ENCODE measurements at regions not wholly inside any gene's neighbourhood (a gene's known extent, or its start where the extent isn't known, plus 50 kb on each side); places are given as distances from the start of the nearest gene placed in this dataset.

DNA sequence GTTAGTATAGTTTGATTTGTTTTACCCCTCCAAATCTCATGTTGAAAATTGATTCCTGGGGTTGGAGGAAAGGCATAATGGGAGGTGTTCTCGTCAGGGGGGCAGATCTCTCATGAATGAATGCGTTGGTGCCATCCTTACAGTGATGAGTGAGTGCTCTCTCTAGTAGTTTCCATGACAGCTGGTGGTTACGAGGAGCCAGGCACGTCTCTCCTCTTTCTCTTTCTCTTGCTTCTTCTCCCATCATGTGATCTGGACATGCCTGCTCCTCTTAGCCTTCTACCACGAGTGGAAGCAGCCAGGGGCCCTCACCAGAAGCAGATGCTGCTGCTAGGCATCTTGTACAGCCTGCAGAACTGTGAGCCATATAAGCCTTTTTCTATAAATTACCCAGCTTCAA lies 454.1 kb downstream of the EFNA5 start:
- no peak for DNase-seq (ENCODE audit: low spot score)

DNA sequence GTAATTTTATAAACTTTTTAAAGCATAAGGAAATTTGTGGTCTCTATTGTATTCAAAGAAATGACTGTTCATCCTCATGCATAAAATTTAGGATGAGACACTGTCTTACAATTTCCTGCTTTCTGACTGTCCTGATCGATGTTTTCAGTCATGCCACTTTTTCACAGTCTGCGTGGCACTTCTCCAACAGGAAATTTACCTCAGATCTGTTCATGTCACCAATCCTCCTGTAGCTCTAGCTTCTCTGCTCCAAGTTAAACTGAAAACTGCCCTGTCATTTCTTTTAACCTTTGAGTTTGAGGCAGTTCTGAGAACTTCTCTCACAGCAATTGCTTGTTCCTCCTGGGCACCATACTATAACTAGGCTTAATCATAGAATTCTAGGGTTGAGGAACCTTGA lies 455.1 kb downstream of the EFNA5 start:
- DNase-seq (ENCODE audit: low spot score), result peak; percentile 20

DNA sequence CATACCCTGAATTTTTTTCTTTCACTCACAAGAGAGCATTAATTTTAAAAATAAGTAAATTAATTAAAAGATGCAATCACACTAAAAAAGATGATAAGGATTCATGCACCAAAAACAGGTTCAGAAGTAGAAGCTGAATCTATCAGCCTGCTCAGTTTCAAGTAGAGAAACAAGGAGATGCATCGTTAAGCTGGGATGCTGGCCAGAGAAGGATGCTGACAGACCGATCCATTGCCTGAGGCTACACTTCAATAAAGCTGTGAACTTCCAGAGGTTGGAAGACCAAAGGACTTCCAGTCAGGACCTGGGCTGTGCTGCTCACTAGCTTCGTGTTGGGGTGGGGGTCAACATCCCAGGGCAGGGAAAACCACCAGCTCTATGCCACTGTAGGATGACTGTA lies 457.7 kb downstream of the EFNA5 start:
- no peak for DNase-seq (ENCODE audit: low spot score)

DNA sequence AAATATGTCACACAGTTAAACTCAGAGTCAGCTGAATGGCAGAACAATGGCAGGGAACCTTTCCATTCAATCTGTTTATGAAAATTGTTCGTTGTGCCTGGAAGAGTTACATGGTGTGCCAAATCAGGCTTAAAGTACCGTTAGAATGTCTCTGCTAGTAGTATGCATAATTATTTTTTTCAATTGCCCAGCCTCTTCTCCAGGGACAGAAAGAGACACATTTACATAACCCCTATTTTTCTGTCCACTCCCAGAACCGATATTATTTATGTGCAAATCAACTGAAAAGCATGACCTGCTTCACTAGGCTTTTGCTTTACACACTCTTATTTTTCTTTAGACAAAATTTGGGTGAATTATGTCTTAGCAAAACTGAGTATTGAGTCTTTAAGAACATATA lies 459.1 kb downstream of the EFNA5 start:
- DNase-seq (ENCODE audit: low spot score), result no peak

DNA sequence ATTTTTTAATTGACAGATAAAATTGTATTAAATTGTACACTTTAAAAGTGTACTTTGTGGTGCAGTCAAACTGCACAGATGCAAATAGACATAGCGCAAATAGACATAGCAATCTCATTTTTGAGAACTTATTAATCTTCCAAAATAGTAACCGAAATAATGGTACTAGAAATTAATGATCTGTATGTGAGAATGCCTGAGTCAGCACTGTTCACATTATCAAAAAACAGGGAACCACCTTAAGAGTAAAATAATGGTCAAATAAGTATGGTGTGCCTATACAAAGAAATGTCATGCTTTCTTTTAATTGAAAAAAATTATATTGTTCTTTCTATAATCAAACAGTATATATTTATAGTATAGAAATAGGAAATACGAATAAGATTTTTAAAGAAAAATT lies 461.9 kb downstream of the EFNA5 start:
- no peak for DNase-seq (ENCODE audit: low spot score)

DNA sequence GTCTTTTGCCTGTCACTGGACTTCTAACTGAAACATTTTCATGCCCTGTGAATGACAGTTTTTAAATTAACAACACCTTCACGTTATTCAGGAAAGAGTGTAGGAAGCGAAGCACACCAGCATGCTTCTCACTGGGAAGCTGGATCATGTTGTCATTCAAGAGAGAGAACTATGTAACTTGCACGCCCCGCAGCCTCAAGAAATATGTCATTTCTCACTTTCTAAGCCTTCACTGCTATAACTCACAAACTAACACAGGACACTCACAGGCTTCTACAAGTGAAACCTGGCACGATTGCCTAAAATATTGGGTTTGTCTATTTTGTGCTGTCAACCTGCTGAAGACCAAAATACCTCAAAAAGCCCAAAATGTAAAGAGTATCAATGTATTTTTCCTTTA lies 466.3 kb downstream of the EFNA5 start:
- DNase-seq (ENCODE audit: low spot score), result no peak

DNA sequence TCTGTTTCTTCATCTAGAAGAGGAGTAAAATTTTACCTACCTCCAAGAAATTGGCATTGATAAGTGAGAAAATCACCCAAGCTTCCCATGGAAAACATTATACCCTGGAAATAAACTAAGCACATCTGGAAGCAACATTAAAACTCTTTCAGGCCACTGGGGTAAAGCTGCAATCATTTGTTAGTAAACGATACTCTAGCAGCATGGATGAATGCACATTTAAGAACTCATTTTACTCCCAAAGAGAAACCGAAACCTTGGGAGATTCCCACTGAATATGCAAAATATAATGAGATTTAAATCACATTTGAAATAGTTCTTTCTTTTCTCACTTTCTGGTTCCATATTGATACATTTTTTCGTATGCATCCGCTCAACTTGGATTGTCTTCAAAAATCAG lies 467.5 kb downstream of the EFNA5 start:
- DNase-seq (ENCODE audit: low spot score), result no peak

DNA sequence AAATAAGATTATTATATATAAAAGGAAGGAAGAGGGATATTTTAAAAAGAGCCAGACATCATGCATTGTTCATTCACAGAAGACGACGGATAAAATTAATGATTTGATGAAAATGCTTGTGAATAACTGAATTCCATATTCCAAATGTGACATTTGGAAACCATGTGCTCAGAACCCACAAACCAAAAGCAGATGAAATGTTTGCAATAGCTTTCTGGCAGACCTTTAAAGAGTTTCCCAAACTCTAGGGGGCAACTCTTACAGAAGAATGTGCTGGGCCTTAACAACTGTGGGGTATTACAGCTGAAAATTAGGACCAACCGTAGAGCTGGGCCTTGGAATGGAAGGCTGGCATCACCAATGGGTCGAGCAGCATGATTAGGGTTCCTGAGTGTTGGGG lies 471.0 kb downstream of the EFNA5 start:
- no peak for DNase-seq (ENCODE audit: low spot score)

DNA sequence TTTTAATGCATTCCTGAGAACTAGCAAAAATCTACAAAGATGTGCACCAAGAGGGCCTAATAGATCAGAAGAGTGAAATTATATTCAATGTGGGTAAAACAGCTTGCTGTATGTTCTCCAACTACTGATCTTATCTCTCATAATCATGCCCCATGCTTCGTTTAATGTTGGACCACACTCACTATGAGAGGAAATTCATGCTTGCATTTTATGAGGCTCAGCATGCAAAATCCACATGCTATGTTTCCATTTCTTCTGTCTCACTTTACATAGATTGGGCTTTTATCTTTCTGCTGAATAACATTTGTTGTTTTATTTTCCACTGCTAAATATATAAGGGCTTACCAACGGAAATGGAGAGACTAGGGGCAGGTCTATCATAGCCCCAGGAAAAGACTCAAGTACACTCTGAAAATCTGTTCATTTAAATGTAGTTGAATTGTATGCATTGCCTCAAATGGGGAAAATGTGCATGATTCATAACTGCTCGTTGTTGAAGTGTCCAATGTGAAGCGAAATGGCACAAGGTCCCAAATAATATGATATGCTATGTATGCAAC lies 474.2 kb downstream of the EFNA5 start:
- no peak for DNase-seq (ENCODE audit: low spot score)

DNA sequence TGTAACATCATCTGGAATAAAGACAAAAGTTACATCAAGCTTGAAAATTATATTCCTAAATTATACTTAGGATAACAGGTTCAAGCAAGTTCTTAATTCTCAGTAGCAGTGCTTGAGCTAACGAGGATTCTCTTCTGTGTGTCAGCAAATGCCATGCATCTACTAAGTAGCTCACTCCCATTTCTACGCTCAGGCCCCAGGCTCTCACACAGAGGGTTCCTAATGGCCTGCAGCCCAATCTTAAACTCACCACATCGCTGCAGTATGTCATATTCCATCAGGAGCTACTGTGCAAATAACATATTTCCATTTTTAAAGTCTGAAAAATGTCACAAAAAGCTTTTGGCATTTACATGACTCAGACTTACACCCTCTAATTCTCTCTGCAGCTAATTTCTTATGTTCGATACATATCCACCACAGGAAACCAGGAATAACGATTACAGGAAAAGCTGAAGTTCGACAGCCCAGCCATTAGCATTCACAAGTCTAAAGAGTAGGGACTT lies 474.8 kb downstream of the EFNA5 start:
- no peak for DNase-seq (ENCODE audit: low spot score)

DNA sequence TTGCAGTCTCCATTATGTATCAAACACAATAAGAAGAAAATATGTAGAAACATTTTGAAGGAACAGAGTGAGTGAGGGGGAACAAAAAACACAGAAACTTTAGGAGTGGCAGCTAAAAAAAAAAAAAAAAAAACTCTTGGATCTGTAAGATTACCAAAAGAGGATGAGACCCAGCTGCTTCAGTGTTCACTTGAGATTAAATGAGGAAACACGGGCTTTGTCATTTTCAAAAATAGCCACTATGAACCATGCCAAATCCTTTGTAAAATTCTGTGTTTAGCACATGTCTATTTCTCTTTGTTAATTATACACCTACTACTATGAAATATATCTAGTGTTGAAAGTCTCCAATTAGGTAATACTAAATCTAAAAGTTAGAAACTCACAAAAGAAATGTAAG lies 485.9 kb downstream of the EFNA5 start:
- DNase-seq (ENCODE audit: low spot score), result no peak

DNA sequence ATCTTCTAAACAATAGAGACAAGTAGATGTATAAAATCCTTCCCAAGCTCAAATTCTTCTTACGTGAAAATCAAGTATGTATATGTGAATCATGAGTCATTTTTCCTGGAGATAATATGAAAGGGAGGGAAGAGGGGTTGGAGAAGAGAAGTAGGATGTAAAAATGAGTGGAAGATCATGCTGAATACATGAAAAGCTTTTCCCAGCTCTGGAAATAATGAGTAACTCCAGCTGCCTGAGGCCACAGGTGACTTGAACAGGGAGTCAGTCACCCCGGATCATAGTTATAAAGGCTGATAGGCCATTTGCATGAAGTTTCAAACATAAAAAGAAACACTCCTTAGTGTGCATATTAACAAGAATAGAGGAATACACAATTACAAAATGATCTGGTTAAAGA lies 486.7 kb downstream of the EFNA5 start:
- no peak for DNase-seq (ENCODE audit: low spot score)

DNA sequence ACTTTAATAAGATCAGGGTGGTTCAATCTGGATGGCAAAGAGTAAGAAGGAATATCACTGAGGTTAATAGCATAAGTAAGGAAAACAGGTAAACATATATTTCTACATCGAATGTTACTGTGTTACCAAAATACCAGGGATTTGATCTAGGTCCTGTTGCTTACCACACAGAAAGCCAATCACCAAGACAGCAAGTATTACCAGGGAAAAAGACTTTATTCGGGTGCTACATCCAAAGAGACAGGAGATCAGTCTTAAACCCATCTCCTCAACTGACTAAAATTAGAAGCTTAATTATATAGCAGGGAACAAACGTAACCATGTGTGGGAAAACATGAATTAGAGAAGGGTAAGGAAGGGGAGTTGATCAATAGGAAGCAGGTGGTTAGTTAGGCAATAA lies 500.1 kb downstream of the EFNA5 start:
- DNase-seq (ENCODE audit: low spot score), result no peak

DNA sequence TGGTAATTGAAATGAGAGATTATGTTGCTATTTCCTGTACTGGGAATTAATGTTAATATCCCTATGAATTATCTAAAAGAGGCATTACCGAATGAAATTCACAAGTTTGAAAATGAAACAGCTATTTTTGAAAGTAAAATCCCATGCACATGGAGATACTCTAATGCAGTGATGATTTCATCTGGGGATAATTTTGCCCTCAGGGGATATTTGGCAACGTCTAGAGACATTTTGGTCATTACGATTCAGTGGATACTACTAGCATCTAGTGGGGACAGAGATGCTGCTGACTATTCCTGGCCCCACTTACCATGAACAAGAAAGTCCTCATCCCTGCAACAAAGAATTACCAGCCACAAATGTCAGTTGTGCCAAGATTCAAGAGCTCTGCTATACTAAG lies 500.9 kb downstream of the EFNA5 start:
- DNase-seq (ENCODE audit: low spot score), result no peak

DNA sequence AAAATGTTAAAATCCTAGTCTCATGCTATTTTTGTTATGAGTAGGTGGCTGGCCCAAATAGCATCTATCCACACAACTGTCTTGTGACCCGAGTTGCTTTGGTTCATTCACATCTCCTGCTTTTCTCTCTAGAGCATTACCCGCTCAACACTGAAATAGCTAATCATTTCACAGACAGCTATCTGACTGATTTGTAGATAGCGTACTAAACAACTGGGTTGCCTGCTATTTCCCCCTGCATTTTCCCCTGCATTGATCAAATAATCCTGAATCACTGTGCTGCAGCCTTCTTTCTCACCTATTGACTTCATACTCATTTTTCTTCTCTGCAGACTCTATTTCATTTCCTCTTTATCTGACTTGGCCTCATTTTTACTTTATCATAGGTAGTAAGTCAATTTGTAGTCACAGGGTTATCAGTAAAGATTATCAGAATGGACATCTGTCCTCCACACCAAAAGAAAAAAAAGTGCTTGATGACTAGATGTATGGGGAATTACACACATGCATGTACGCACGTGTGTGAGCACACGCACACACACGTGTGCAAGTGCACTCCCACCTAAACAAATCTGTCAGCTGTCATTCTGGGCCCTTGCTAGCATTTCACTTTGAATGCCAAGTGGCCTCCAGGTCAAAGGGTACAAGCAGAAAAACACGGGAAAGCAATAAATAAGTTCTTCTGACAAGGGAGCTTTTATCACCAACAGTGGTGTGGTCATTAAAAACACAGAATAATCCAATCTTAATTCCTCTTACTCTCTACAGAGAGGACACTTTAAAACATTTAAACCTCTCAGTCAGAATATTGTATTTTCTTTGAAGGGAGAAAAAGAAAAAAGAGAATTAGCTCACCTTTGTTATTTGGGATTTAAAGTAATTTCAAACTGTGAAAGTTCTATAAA lies 501.6 kb downstream of the EFNA5 start:
- no peak for DNase-seq (ENCODE audit: low spot score)

DNA sequence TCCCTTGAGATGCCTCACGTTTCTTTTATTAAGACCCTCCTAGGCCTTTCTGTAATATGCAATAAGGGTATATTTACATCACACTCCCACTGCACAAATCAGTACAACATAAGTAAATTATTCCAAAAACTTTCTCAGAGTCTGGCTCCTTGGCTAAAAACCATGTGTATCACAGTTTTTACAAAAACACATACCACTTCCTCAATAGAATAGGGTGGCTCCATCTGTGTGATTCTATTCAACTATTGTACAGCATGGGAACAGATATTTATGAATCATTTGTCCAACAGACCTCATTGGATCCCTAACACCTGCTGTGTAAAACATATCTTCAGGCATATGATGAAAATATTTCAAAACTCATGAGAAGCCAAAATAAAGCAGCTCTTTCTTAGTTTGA lies 502.7 kb downstream of the EFNA5 start:
- no peak for DNase-seq (ENCODE audit: low spot score)

DNA sequence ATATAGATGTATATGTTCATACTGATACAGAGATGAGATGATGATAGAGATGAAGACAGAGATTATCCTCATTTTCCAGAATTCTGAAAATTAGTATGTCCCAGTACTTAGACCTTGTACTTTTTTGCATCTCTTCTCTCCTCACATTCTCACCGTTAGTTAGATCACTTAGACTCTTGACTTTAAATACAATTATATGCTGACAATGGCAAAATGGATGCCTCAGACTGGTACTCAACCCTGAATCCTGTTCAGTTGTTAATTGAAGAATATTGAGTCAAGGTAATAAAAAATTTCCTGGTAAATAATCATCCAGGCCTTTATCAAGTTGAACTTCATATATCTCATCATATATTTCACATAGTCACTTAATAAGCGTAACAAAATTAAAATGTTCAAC lies 505.4 kb downstream of the EFNA5 start:
- DNase-seq (ENCODE audit: low spot score), result no peak

DNA sequence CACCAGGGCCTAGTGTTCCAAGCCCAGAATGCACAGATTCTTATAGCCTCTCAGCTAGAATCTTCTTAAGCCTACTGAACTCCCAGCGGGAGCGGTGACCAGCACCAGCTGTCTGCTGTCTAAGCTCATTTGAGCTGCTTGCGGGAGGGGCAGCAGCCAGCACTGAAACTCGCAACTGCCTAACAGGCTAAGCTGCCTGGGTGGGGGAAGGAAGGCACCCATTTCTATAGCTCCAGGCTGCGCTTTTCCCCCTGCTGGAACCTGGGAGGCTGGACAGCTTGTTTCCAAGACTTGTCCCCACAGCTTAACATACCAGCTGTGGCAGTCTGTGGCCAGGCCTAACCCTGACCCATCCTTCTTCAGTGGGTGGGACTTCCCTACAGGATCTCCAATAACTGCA lies 512.9 kb downstream of the EFNA5 start:
- no peak for DNase-seq (ENCODE audit: low spot score)

DNA sequence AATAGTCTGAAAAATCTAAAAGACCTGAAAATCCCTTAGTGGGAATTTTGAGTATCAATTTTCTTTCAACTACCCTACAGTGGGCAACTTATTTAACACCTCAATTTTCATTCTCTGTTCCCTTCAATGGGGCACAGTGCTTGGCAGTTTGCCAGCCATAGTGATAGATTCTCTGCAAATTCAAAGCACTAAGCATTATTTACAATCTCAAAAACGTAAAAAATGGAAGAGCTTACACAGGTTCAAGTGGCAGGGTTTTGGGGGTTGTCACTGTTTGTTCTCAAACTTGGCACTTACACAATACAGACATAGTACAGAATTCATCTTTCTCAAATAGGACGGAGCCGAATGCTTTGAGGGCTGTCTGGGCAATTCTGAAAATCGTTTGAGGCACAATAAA lies 515.0 kb downstream of the EFNA5 start:
- DNase-seq (ENCODE audit: low spot score), result no peak

DNA sequence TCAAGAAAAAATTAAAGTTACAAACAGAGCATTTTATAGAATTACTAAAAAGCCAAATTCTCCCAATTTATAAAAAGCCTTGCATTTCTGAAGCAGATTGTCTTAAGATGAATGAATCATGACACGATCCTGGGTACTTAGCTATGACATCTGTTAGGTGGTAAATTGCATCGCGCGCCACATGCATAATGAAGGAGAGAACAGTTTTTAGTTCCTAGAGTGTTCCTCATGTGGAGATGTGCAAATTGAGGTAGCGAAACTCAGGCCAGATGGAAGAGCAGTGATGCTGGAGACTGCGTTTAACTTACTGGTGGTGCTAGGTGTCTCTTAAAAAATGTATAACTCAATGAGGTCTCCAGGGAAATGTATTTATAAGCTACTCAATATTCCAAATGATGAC lies 516.1 kb downstream of the EFNA5 start:
- DNase-seq (ENCODE audit: low spot score), result no peak

DNA sequence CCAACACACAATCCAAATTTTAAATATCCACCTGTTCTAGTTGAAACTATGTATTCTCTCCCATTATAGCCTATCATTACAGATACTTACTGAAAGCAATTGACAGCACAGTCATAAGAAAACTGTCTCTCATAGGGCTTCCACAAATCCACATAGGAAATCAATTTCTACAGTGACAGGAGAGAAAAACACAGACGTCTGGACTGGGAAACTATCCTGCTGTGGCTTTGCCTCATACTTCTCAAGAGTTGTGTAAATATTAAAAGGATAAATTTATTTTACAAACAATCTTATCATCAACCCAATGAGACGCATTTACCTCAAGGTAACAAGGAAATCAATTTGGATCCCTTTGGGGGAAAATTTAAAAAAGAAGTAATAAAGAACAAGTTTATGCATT lies 517.5 kb downstream of the EFNA5 start:
- DNase-seq (ENCODE audit: low spot score), result no peak

DNA sequence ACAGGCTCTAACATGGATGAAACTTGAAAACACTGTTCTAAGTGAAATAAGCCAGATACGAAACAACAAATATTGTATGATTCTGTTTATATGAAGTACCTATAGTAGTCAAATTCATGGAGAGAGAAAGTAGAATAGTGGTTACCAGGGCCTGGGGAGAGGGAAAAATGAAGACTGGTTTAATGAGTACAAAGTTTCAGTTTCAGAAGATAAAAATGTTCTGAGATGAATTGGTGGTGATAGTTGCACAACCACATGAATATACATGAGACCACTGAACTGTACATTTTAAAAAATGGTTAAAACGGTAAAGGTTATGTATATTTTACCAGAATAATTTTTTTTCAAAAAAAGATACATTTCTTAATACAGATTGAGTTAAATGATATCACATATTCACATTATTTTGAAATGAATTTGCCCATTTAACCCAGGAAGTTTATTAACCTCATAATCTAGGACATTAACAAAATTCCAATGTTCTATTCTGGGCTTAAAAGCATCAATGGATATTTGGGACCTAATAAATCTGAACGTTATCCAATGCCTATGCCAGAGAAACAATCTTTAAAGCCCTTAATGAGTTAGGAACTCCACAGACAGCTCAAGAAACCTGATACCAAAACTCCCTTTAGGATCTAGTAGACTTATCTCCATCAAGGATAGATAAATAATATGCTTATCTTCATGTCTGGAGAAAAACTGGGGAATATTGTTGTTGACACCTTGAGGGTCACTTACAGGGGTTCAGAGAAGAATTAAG lies 521.3 kb downstream of the EFNA5 start:
- no peak for DNase-seq (ENCODE audit: low spot score)

DNA sequence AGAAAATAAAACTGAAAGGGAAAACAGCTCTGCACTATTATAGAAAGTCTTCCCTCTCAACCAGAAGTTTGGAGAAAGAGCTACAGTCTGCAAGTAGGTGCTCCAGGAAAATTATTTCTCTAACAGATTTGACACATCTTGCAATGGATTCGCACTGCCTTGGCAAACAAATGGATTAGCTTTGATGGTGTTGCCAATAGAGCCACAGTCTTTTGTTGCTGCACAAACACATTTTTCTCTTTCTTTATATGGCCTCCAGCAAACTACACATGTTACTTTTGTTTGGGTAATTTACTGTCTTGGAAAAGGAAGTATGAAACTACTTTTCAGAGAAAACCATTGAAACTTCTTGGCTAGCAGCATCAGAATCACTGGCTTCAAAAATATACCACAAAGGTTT lies 523.1 kb downstream of the EFNA5 start:
- DNase-seq (ENCODE audit: low spot score), result no peak

Data from mucosa of gallbladder (tissue), 1 donor.